Sigmoid colon (tissue), 6 donors: ENCODE measurements at regions not wholly inside any gene's neighbourhood (a gene's known extent, or its start where the extent isn't known, plus 50 kb on each side); places are given as distances from the start of the nearest gene placed in this dataset.

ENCODE experiments used
- DNase-seq: peaks from one replicate; pipeline ENCODE4 v3.0.0-alpha.2; 2019
- H3K27ac ChIP-seq, 4 donors: fragments of 200-600 bp; sonication (generic); one replicate each; pipeline ENCODE4 v1.5.1; 2016 to 2019; ENCODE audit warnings: mild to moderate bottlenecking in 1 of 4
- H3K27me3 ChIP-seq, 3 donors: fragments of 200-600 bp; sonication (generic); one replicate each; pipeline ENCODE4 v1.5.1; 2019; ENCODE audit warnings: mild to moderate bottlenecking in 1 of 3
- H3K36me3 ChIP-seq, 4 donors: fragments of 200-600 bp; sonication (generic); one replicate each; pipeline ENCODE4 v1.5.1; 2016 to 2019
- H3K4me1 ChIP-seq, 4 donors: fragments of 200-600 bp; sonication (generic); one replicate each; pipeline ENCODE4 v1.5.1; 2017 to 2019
- H3K4me3 ChIP-seq, 4 donors: fragments of 200-600 bp; sonication (generic); one replicate each; pipeline ENCODE4 v1.5.1; 2017 to 2019; ENCODE audit warnings: mild to moderate bottlenecking in 2 of 4, moderate library complexity in 1 of 4
- H3K9me3 ChIP-seq, 4 donors: fragments of 200-600 bp in 3 of 4; sonication (generic) in 3 of 4; one replicate each; pipeline versions ENCODE4 v1.5.1 to v1.6.1; 2013 to 2019
- CTCF ChIP-seq, 4 experiments: fragments of 450-650 bp in 3 of 4; fragments of 200-600 bp in 1 of 4; IDR thresholded peaks; one replicate each; pipeline ENCODE4 v1.5.1; 2016 to 2019; ENCODE audit warnings: antibody characterized with exemption in 4 of 4, mild to moderate bottlenecking in 3 of 4, moderate library complexity in 2 of 4
- EP300 ChIP-seq, 4 donors: sonication (generic); formaldehyde crosslinking; IDR thresholded peaks; one replicate each; pipeline ENCODE4 v1.6.1; 2017; ENCODE audit warnings: antibody characterized with exemption in 4 of 4
- POLR2A ChIP-seq, 2 donors: fragments of 450-650 bp; IDR thresholded peaks; one replicate each; pipeline ENCODE4 v1.6.1; 2016; ENCODE audit warnings: antibody characterized with exemption in 2 of 2, mild to moderate bottlenecking in 2 of 2, moderate library complexity in 2 of 2
- POLR2AphosphoS5 ChIP-seq, 4 donors: sonication (generic); formaldehyde crosslinking; IDR thresholded peaks; one replicate each; pipeline ENCODE4 v1.6.1; 2017; ENCODE audit warnings: antibody characterized with exemption in 4 of 4
- WGBS, 2 donors: extraction: QIAGEN DNeasy Blood & Tissue Kit; methylation state at CpG; one replicate each; pipeline ENCODE4 v1.1.7; 2013; 5-methylcytosine and 5-hydroxymethylcytosine counted together
- intact Hi-C: fragments of 100-400 bp; cut with DNase I; formaldehyde crosslinking; loops from one replicate; pipeline ENCODE4 v1.15.1; 2023
- donor health status: healthy with polysubstance abuse.
- donor health status: healthy.

GRCh38 chr18:29647700-29648099 is 1394.8 kb downstream of the DSC3 start:
- H3K27ac ChIP-seq, result no peak overlapping the region
- no peaks in the 10 kb centered on the region for H3K36me3 ChIP-seq
- H3K4me1 ChIP-seq, result no peaks in the 10 kb centered on the region
- H3K27me3 ChIP-seq, result no peaks in the 10 kb centered on the region
- no peak for DNase-seq
- 88 to 95% methylated on average over 1 of the region's 1 CpG for WGBS, 2 donors
- H3K4me3 ChIP-seq, result no peak overlapping the region
- H3K9me3 ChIP-seq, result no peaks in the 10 kb centered on the region
- intact Hi-C loops, result no loop called here
- TF ChIP-seq POLR2AphosphoS5 (IDR thresholded peaks at IDR 0.05) (no peak), POLR2A (IDR thresholded peaks at IDR 0.05) (no peak), EP300 (IDR thresholded peaks at IDR 0.05) (no peak), CTCF (IDR thresholded peaks at IDR 0.05) (no peak)

- no peak for TF ChIP-seq CTCF (IDR thresholded peaks at IDR 0.05)
- TF ChIP-seq EP300 (IDR thresholded peaks at IDR 0.05), result no peak
- no peak for TF ChIP-seq POLR2A (IDR thresholded peaks at IDR 0.05)
- no peak for TF ChIP-seq POLR2AphosphoS5 (IDR thresholded peaks at IDR 0.05)
- Histone ChIP-seq H3K4me1 (no peaks in the 10 kb centered on the region), H3K4me3 (no peak overlapping the region), H3K27me3 (no peaks in the 10 kb centered on the region), H3K27ac (no peak overlapping the region), H3K36me3 (no peaks in the 10 kb centered on the region), H3K9me3 (no peaks in the 10 kb centered on the region)
- intact Hi-C loops, result no loop called here
- DNase-seq, result no peak
Observed at GRCh38 chr18:29644276-29644675, 1398.3 kb downstream of the DSC3 start.

- no peak for TF ChIP-seq EP300 (IDR thresholded peaks at IDR 0.05)
- no peak for TF ChIP-seq POLR2AphosphoS5 (IDR thresholded peaks at IDR 0.05)
- no peak for TF ChIP-seq CTCF (IDR thresholded peaks at IDR 0.05)
- TF ChIP-seq POLR2A (IDR thresholded peaks at IDR 0.05), result no peak
- no peaks in the 10 kb centered on the region for H3K9me3 ChIP-seq
- H3K27me3 ChIP-seq, result no peaks in the 10 kb centered on the region
- H3K4me3 ChIP-seq, result no peak overlapping the region
- H3K27ac ChIP-seq, result no peak overlapping the region
- H3K4me1 ChIP-seq, result no peaks in the 10 kb centered on the region
- intact Hi-C loops, result no loop called here
- no peak for DNase-seq
- WGBS, 2 donors, result 69 to 73% methylated on average over 5 of the region's 5 CpGs
- no peaks in the 10 kb centered on the region for H3K36me3 ChIP-seq
Observed at GRCh38 chr18:29629493-29630036, 1413.0 kb downstream of the DSC3 start.

GRCh38 chr18:29626094-29626493 is 1416.4 kb downstream of the DSC3 start:
- Histone ChIP-seq H3K27ac (no peak overlapping the region), H3K36me3 (no peaks in the 10 kb centered on the region), H3K4me3 (no peak overlapping the region), H3K27me3 (no peaks in the 10 kb centered on the region), H3K4me1 (no peaks in the 10 kb centered on the region), H3K9me3 (no peaks in the 10 kb centered on the region)
- intact Hi-C loops, result no loop called here
- TF ChIP-seq EP300 (IDR thresholded peaks at IDR 0.05) (no peak), POLR2A (IDR thresholded peaks at IDR 0.05) (no peak), CTCF (IDR thresholded peaks at IDR 0.05) (no peak), POLR2AphosphoS5 (IDR thresholded peaks at IDR 0.05) (no peak)
- DNase-seq, result no peak

GRCh38 chr18:29616867-29617266 is 1425.7 kb downstream of the DSC3 start:
- H3K4me3 ChIP-seq, result no peak overlapping the region
- DNase-seq, result no peak
- H3K27ac ChIP-seq, result no peak overlapping the region
- TF ChIP-seq POLR2A (IDR thresholded peaks at IDR 0.05), result no peak
- no peak for TF ChIP-seq EP300 (IDR thresholded peaks at IDR 0.05)
- TF ChIP-seq CTCF (IDR thresholded peaks at IDR 0.05), result no peak
- TF ChIP-seq POLR2AphosphoS5 (IDR thresholded peaks at IDR 0.05), result no peak
- H3K27me3 ChIP-seq, result no peaks in the 10 kb centered on the region
- H3K9me3 ChIP-seq, result no peaks in the 10 kb centered on the region
- intact Hi-C loops, result no loop called here
- no peaks in the 10 kb centered on the region for H3K4me1 ChIP-seq
- H3K36me3 ChIP-seq, result no peaks in the 10 kb centered on the region
